Lower leg skin (tissue), 3 donors: ENCODE measurements at regions not wholly inside any gene's neighbourhood (a gene's known extent, or its start where the extent isn't known, plus 50 kb on each side); places are given as distances from the start of the nearest gene placed in this dataset.

Experiments
- CTCF ChIP-seq, 3 donors: fragments of 450-650 bp; IDR thresholded peaks; one replicate each; pipeline ENCODE4 v1.5.1; 2016; ENCODE audit warnings: antibody characterized with exemption in 3 of 3, mild to moderate bottlenecking in 3 of 3, moderate library complexity in 2 of 3
- POLR2A ChIP-seq, 2 donors: fragments of 450-650 bp; IDR thresholded peaks; one replicate each; pipeline ENCODE4 v1.6.1; 2016 to 2017; ENCODE audit warnings: antibody characterized with exemption in 2 of 2, mild to moderate bottlenecking in 1 of 2, moderate library complexity in 1 of 2

DNA sequence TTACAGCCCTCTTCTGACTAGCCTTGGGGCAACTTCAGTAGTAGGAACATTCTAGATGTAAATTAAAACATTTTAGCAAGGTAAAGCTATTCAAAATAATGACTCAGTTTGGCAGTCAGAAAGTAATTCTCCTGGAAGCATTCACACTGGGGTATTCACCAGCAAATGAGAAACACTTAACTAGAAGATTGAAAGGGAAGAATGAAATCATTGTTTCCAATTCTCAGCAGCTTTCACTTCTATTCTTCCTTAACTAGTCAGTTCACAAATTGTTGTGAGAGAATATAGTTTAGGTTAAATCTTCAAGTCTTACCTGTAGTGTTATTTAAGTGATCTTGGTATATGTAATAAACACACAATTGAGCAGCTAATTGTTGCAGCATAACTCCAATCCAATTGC lies 1135.6 kb upstream of the FAM98A start:
- no peak for TF ChIP-seq POLR2A (IDR thresholded peaks at IDR 0.05)
- TF ChIP-seq CTCF (IDR thresholded peaks at IDR 0.05) = no peak
